SK-N-SH (cell line): ENCODE measurements at regions not wholly inside any gene's neighbourhood (a gene's known extent, or its start where the extent isn't known, plus 50 kb on each side); places are given as distances from the start of the nearest gene placed in this dataset.
A peak's percentile ranks its signal among the peaks of the same experiment; 100 is the strongest.

Experiments
- CTCF ChIA-PET: fragments of 300-600, 350-600 bp; formaldehyde crosslinking; extraction: SDS; loops from one replicate; lab custom pipeline; 2021; lab: Yijun Ruan, JAX
- POLR2A ChIA-PET: fragments of 350-600 bp; sonication (Branson Sonifier 250); formaldehyde crosslinking; extraction: SDS; loops from one replicate; lab custom pipeline; 2020; ENCODE audit warnings: antibody characterized with exemption, inconsistent platforms; lab: Yijun Ruan, JAX
- DNase-seq: peaks from one replicate; pipeline ENCODE4 v3.0.0; 2012
- H2AFZ ChIP-seq: fragments of 200-600 bp; sonication (generic); 2 replicates; pipeline ENCODE4 v1.8.1; 2016; ENCODE audit warnings: antibody characterized with exemption, mild to moderate bottlenecking, low read depth
- H3F3A ChIP-seq: fragments of 200-600 bp; sonication (generic); replicated peaks from 2 replicates; pipeline ENCODE3; 2016; ENCODE audit warnings: antibody characterized with exemption, mild to moderate bottlenecking; ENCODE audit not compliant: insufficient read depth
- H3K27ac ChIP-seq, 2 experiments: fragments of 200-500 bp in 1 of 2; fragments of 200-600 bp in 1 of 2; sonication (Bioruptor generic) in 1 of 2; sonication (generic), shearing (Covaris generic) in 1 of 2; 2 replicates each; pipeline versions ENCODE4 v1.5.1 to v1.6.1; 2014 to 2016; ENCODE audit warnings: low read depth in 2 of 2, inconsistent platforms in 1 of 2, low read length in 1 of 2, mild to moderate bottlenecking in 1 of 2, mixed read lengths in 1 of 2
- H3K27me3 ChIP-seq: fragments of 200-600 bp; sonication (generic), shearing (Covaris generic); 2 replicates; pipeline ENCODE4 v1.6.1; 2016; ENCODE audit warnings: mixed run types; ENCODE audit not compliant: insufficient read depth
- H3K36me3 ChIP-seq, 2 experiments: fragments of 200-500 bp in 1 of 2; fragments of 200-600 bp in 1 of 2; sonication (Bioruptor generic) in 1 of 2; sonication (generic) in 1 of 2; replicated peaks in 1 of 2; 2 replicates each; pipeline versions ENCODE3 to v1.5.1; 2014 to 2016; ENCODE audit warnings: low read length in 1 of 2, mild to moderate bottlenecking in 1 of 2; ENCODE audit not compliant: insufficient read depth in 2 of 2, control insufficient read depth in 1 of 2
- H3K4me1 ChIP-seq, 2 experiments: fragments of 200-500 bp in 1 of 2; fragments of 200-600 bp in 1 of 2; sonication (Bioruptor generic) in 1 of 2; sonication (generic), shearing (Covaris generic) in 1 of 2; 2 replicates each; pipeline versions ENCODE4 v1.5.1 to v1.6.1; 2014 to 2016; ENCODE audit warnings: low read depth in 1 of 2, low read length in 1 of 2, mixed run types in 1 of 2; ENCODE audit not compliant: insufficient read depth in 2 of 2, control insufficient read depth in 1 of 2
- H3K4me2 ChIP-seq: fragments of 200-600 bp; sonication (generic), shearing (Covaris generic); 2 replicates; pipeline ENCODE4 v1.6.1; 2017; ENCODE audit warnings: mixed run types
- H3K4me3 ChIP-seq, 2 experiments: fragments of 200-500 bp in 1 of 2; fragments of 200-600 bp in 1 of 2; sonication (Bioruptor generic) in 1 of 2; sonication (generic), shearing (Covaris generic) in 1 of 2; 2 replicates each; pipeline versions ENCODE4 v1.5.1 to v1.8.1; 2014 to 2016; ENCODE audit warnings: low read depth in 2 of 2, inconsistent platforms in 1 of 2, low read length in 1 of 2, mild to moderate bottlenecking in 1 of 2, mixed read lengths in 1 of 2, moderate library complexity in 1 of 2
- H3K79me2 ChIP-seq: fragments of 200-600 bp; sonication (generic); 2 replicates; pipeline ENCODE4 v1.8.1; 2017; ENCODE audit warnings: mild to moderate bottlenecking; ENCODE audit not compliant: insufficient read depth
- H3K9ac ChIP-seq: fragments of 200-600 bp; sonication (generic); 2 replicates; pipeline ENCODE4 v1.6.1; 2017; ENCODE audit warnings: mixed run types
- H3K9me2 ChIP-seq: fragments of 200-600 bp; sonication (generic); 2 replicates; pipeline ENCODE4 v1.6.1; 2017; ENCODE audit warnings: mixed run types
- H3K9me3 ChIP-seq: fragments of 200-600 bp; sonication (generic); 2 replicates; pipeline ENCODE4 v1.6.1; 2017; ENCODE audit warnings: mixed run types, mild to moderate bottlenecking, moderate library complexity
- H4K20me1 ChIP-seq: fragments of 200-600 bp; sonication (generic); 2 replicates; pipeline ENCODE4 v1.6.1; 2017; ENCODE audit warnings: mild to moderate bottlenecking, mixed run types; ENCODE audit not compliant: insufficient read depth
- CHD2 ChIP-seq: fragments of 150-350 bp; IDR thresholded peaks from 2 replicates; pipeline ENCODE4 v1.6.1; 2018; ENCODE audit warnings: low read length; ENCODE audit not compliant: partially characterized antibody
- ELF1 ChIP-seq: IDR thresholded peaks from 2 replicates; pipeline ENCODE4 v1.4.0; 2012
- EP300 ChIP-seq, 2 experiments: IDR thresholded peaks; 2 replicates each; pipeline versions ENCODE4 v1.4.0 to v1.6.1; 2012; ENCODE audit warnings: borderline replicate concordance in 1 of 2, low read depth in 1 of 2, low read length in 1 of 2
- EZH2phosphoT487 ChIP-seq: fragments of 200-600 bp; sonication (generic); IDR thresholded peaks from 2 replicates; pipeline ENCODE4 v1.6.1; 2017; ENCODE audit warnings: low read depth, mixed run types, mild to moderate bottlenecking, antibody characterized with exemption, moderate library complexity, borderline replicate concordance
- FOXJ3 ChIP-seq: sonication (generic); formaldehyde crosslinking; IDR thresholded peaks from 2 replicates; pipeline ENCODE4 v1.5.1; 2020; ENCODE audit warnings: mild to moderate bottlenecking, missing genetic modification reagents
- FOXM1 ChIP-seq: IDR thresholded peaks from 2 replicates; pipeline ENCODE4 v1.4.0; 2012; ENCODE audit warnings: low read depth, mild to moderate bottlenecking
- MEF2A ChIP-seq: IDR thresholded peaks from 2 replicates; pipeline ENCODE4 v1.4.0; 2012; ENCODE audit warnings: low read depth, borderline replicate concordance
- NFIC ChIP-seq: IDR thresholded peaks from 2 replicates; pipeline ENCODE4 v1.4.0; 2012; ENCODE audit warnings: borderline replicate concordance
- NRF1 ChIP-seq: IDR thresholded peaks from 2 replicates; pipeline ENCODE4 v1.6.1; 2012; ENCODE audit warnings: low read depth, mild to moderate bottlenecking, low read length
- POLR2AphosphoS5 ChIP-seq: IDR thresholded peaks from 2 replicates; pipeline ENCODE4 v1.6.1; 2012; ENCODE audit warnings: low read depth, low read length
- RAD21 ChIP-seq: IDR thresholded peaks from 2 replicates; pipeline ENCODE4 v1.6.1; 2012; ENCODE audit warnings: mild to moderate bottlenecking, low read length
- RCOR1 ChIP-seq: fragments of 150-350 bp; IDR thresholded peaks from 2 replicates; pipeline ENCODE4 v1.6.1; 2017; ENCODE audit warnings: antibody characterized with exemption, low read length
- RFX5 ChIP-seq: IDR thresholded peaks from 2 replicates; pipeline ENCODE4 v1.6.1; 2012; ENCODE audit warnings: mild to moderate bottlenecking, improper control_type of control experiment, low read length
- RXRA ChIP-seq: IDR thresholded peaks from 2 replicates; pipeline ENCODE4 v1.4.0; 2012; ENCODE audit warnings: low read depth, mild to moderate bottlenecking, borderline replicate concordance
- SIN3A ChIP-seq: IDR thresholded peaks from 2 replicates; pipeline ENCODE4 v1.6.1; 2012; ENCODE audit warnings: low read depth, mild to moderate bottlenecking, low read length, moderate library complexity, borderline replicate concordance
- SMC3 ChIP-seq: IDR thresholded peaks from 2 replicates; pipeline ENCODE4 v1.6.1; 2012; ENCODE audit warnings: low read depth, low read length, improper control_type of control experiment
- TCF12 ChIP-seq: IDR thresholded peaks from 2 replicates; pipeline ENCODE4 v1.4.0; 2012
- TEAD4 ChIP-seq: IDR thresholded peaks from 2 replicates; pipeline ENCODE4 v1.4.0; 2012; ENCODE audit warnings: mild to moderate bottlenecking, borderline replicate concordance; ENCODE audit not compliant: insufficient read depth
- YY1 ChIP-seq: IDR thresholded peaks from 2 replicates; pipeline ENCODE4 v1.4.0; 2012; ENCODE audit warnings: low read depth, mild to moderate bottlenecking
- WGBS: methylation state at CpG from one replicate; pipeline ENCODE4 v1.1.6; 2017; ENCODE audit warnings: low lambda C conversion rate; 5-methylcytosine and 5-hydroxymethylcytosine counted together
- TF ChIP-seq, protein P1 (sequence below): IDR thresholded peaks from 2 replicates; pipeline ENCODE4 v1.4.0; 2012; ENCODE audit warnings: low read depth, borderline replicate concordance
- TF ChIP-seq, protein P2 (sequence below): IDR thresholded peaks from 2 replicates; pipeline ENCODE4; 2012

DNA sequence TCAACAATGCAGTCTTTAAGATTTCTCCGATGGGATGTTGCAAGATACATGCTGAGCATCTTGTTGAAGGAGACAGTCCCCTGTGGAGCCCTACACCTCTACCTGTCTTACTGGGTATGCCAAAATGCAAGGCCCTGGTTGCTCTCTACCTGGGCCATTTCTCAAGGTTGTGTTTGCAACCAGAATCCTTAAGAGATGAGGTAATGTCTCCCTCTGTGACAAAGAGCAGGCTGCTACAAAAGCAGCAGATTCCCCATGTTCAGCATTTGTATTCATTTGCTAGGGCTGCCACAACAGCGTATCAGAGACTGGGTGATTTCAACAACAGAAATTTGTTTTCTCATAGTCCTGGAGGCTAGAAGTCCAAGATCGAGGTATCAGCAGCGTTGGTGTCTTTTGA is 138.4 kb upstream of the RPS23 start:
- Histone ChIP-seq H4K20me1 (no peaks in the 10 kb centered on the region), H2AFZ (no peak overlapping the region)

DNA sequence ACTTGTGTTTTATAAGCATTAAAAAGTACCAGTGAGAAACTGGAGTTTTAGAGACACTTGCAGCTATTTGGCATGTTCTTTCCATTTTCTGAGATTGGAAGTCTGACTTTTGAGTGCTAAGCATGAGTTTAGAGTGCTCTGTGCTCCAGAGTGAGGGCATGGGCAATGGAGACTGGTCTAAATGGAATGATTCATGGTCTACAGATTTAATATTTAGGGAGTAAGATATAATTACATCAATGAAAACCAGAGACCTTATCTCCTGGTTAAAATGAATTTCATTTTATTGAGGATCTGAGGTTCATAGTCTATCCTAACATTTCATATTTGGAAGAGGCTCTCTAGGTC is 135.9 kb upstream of the RPS23 start:
- Histone ChIP-seq H3K9me3 (no peaks in the 10 kb centered on the region), H3K36me3 (no peaks in the 10 kb centered on the region), H3K4me1 (peaks cover 10 to 18% of the 10 kb centered on the region in 2 experiments), H3K4me2 (no peak overlapping the region), H3K4me3 (no peak overlapping the region), H3K9me2 (no peaks in the 10 kb centered on the region), H4K20me1 (no peaks in the 10 kb centered on the region), H3K79me2 (no peaks in the 10 kb centered on the region), H2AFZ (no peak overlapping the region), H3F3A (peaks cover 20% of the 10 kb centered on the region), H3K27me3 (no peaks in the 10 kb centered on the region), H3K27ac (peak overlapping the region; percentile 74 to 75), H3K9ac (peak overlapping the region; percentile 15; the same call in 1 of the 2 replicates)
- ChIA-PET POLR2A (no interaction called here), CTCF (no interaction called here)
- no peak for DNase-seq
- TF ChIP-seq RCOR1 (no peak), FOXM1 (no peak), SIN3A (no peak), FOXJ3 (CRISPR knock-in tag) (no peak), EZH2phosphoT487 (no peak), SMC3 (no peak), ELF1 (no peak), RAD21 (no peak), CHD2 (no peak), TEAD4 (no peak), POLR2AphosphoS5 (no peak), RFX5 (no peak), NFIC (no peak), YY1 (no peak), MEF2A (no peak), TCF12 (no peak), NRF1 (no peak), RXRA (no peak)
- TF ChIP-seq, protein P1, sequence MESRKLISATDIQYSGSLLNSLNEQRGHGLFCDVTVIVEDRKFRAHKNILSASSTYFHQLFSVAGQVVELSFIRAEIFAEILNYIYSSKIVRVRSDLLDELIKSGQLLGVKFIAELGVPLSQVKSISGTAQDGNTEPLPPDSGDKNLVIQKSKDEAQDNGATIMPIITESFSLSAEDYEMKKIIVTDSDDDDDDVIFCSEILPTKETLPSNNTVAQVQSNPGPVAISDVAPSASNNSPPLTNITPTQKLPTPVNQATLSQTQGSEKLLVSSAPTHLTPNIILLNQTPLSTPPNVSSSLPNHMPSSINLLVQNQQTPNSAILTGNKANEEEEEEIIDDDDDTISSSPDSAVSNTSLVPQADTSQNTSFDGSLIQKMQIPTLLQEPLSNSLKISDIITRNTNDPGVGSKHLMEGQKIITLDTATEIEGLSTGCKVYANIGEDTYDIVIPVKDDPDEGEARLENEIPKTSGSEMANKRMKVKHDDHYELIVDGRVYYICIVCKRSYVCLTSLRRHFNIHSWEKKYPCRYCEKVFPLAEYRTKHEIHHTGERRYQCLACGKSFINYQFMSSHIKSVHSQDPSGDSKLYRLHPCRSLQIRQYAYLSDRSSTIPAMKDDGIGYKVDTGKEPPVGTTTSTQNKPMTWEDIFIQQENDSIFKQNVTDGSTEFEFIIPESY: no peak
- TF ChIP-seq, protein P2, sequence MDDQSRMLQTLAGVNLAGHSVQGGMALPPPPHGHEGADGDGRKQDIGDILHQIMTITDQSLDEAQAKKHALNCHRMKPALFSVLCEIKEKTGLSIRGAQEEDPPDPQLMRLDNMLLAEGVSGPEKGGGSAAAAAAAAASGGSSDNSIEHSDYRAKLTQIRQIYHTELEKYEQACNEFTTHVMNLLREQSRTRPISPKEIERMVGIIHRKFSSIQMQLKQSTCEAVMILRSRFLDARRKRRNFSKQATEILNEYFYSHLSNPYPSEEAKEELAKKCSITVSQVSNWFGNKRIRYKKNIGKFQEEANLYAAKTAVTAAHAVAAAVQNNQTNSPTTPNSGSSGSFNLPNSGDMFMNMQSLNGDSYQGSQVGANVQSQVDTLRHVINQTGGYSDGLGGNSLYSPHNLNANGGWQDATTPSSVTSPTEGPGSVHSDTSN: no peak

More for the DNA sequence above, 138.4 kb upstream of the RPS23 start:
- WGBS: 84% methylated on average over 4 of the region's 4 CpGs
- Histone ChIP-seq H3K4me3 (no peak overlapping the region), H3K9me3 (no peaks in the 10 kb centered on the region), H3F3A (peaks cover 30% of the 10 kb centered on the region), H3K27ac (no peak overlapping the region), H3K36me3 (no peaks in the 10 kb centered on the region), H3K79me2 (no peaks in the 10 kb centered on the region), H3K9me2 (no peaks in the 10 kb centered on the region), H3K9ac (no peak overlapping the region), H3K4me2 (no peak overlapping the region), H3K27me3 (no peaks in the 10 kb centered on the region), H3K4me1 (peaks cover 17 to 27% of the 10 kb centered on the region in 2 experiments)
- TF ChIP-seq EP300 (IDR thresholded peaks at IDR 0.05; ENCODE audit: borderline replicate concordance in 1 of 2, low read depth in 1 of 2, low read length in 1 of 2): no peak
- ChIA-PET POLR2A (no interaction called here), CTCF (no interaction called here)
- no peak for DNase-seq
